NCI-H526 (cell line): ENCODE measurements at regions not wholly inside any gene's neighbourhood (a gene's known extent, or its start where the extent isn't known, plus 50 kb on each side); places are given as distances from the start of the nearest gene placed in this dataset.
"Not testable (repeated sequence)": the region's sequence is repeated elsewhere in the genome, so short reads cannot be mapped to it uniquely, and the experiment has no call there.

Experiments used
- DNase-seq, 2 experiments: peaks; one replicate each; lab custom pipeline; 2025; lab: John Stamatoyannopoulos, UW

- no peak for DNase-seq
Measured at GRCh38 chr5:118552146-118552545, 436.2 kb downstream of the DTWD2 start.

- no peak for DNase-seq
Measured at GRCh38 chr5:118551716-118552115, 436.6 kb downstream of the DTWD2 start.

- DNase-seq = no peak
Measured at GRCh38 chr5:118551031-118551430, 437.3 kb downstream of the DTWD2 start.

- DNase-seq = no peak
Measured at GRCh38 chr5:118548761-118549720, 439.3 kb downstream of the DTWD2 start.

GRCh38 chr5:118545470-118545869 is 442.9 kb downstream of the DTWD2 start:
- no peak for DNase-seq

GRCh38 chr5:118544887-118545449 is 443.4 kb downstream of the DTWD2 start:
- no peak for DNase-seq

GRCh38 chr5:118533923-118534322 is 454.4 kb downstream of the DTWD2 start:
- no peak for DNase-seq

GRCh38 chr5:118533156-118533555 is 455.2 kb downstream of the DTWD2 start:
- no peak for DNase-seq

GRCh38 chr5:118531276-118531675 is 457.1 kb downstream of the DTWD2 start:
- no peak for DNase-seq

- DNase-seq = no peak
Measured at GRCh38 chr5:118529361-118530144, 458.8 kb downstream of the DTWD2 start.

- no peak for DNase-seq
Measured at GRCh38 chr5:118522626-118523025, 465.7 kb downstream of the DTWD2 start.

GRCh38 chr5:118520771-118521415 is 467.5 kb downstream of the DTWD2 start:
- no peak for DNase-seq

GRCh38 chr5:118519466-118519865 is 468.9 kb downstream of the DTWD2 start:
- no peak for DNase-seq

- no peak for DNase-seq
Measured at GRCh38 chr5:118518720-118519119, 469.6 kb downstream of the DTWD2 start.

GRCh38 chr5:118511846-118512245 is 476.5 kb downstream of the DTWD2 start:
- no peak for DNase-seq

- DNase-seq = no peak
Measured at GRCh38 chr5:118506217-118506852, 482.0 kb downstream of the DTWD2 start.

- not testable (repeated sequence) for DNase-seq
Measured at GRCh38 chr5:118502232-118502631, 486.1 kb downstream of the DTWD2 start.

- DNase-seq = no peak
Measured at GRCh38 chr5:118491351-118491750, 497.0 kb downstream of the DTWD2 start.

- no peak for DNase-seq
Measured at GRCh38 chr5:118486647-118487225, 501.6 kb downstream of the DTWD2 start.

GRCh38 chr5:118479285-118479684 is 509.1 kb downstream of the DTWD2 start:
- no peak for DNase-seq

- DNase-seq = no peak
Measured at GRCh38 chr5:118478852-118479251, 509.5 kb downstream of the DTWD2 start.
